NCI-H2196 (cell line): ENCODE measurements at regions not wholly inside any gene's neighbourhood (a gene's known extent, or its start where the extent isn't known, plus 50 kb on each side); places are given as distances from the start of the nearest gene placed in this dataset.

Experiments used
- DNase-seq: peaks from one replicate; lab custom pipeline; 2025; ENCODE audit not compliant: unreplicated experiment; lab: John Stamatoyannopoulos, UW

DNA sequence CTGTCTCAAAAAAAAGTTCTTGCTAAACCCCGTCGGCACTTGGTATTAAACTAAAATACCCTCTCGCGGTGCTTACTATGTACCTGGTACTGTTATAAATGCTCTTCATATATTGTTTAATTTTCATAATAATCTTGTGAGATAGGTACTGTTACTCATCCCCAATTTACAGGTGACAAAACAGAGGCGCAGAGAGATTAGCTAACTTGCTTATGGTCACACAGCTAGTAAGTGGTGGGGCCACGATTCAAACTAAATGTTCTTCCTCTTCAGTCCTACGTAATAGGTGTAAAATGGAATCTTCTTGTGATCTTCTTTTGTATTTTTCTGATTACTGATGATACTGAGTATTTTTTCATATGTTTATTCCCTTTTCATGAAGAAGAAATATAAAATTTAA is 51.3 kb downstream of the TET3 start:
- DNase-seq: no peak

GRCh38 chr2:74036450-74037195 is 51.9 kb downstream of the TET3 start:
- DNase-seq: no peak

DNA sequence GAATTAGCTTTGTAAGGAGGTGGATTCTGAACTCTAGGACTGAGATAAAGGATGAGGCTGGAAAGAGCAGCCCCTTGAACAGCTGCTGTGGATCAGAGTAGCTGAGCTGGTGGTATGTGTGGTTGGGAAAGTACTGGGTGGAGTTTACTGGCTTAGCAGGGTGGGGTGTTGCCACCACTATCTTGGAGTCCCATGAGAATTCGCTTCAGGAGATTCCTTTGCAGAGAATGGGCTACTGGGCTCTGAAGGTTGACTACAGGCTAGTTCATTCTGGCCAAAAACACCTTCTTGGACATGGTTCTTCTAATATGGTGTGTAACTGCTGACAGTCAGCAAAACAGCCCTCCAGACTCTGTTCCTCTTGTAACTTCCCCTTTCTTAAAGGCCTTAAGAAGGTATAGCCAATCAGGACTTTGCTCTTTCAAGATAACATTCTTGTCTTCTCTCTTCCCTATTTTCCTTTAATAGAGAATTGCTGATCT is 52.7 kb downstream of the TET3 start:
- no peak for DNase-seq

- no peak for DNase-seq
Observed at GRCh38 chr2:74039611-74040010, 54.9 kb downstream of the TET3 start.

DNA sequence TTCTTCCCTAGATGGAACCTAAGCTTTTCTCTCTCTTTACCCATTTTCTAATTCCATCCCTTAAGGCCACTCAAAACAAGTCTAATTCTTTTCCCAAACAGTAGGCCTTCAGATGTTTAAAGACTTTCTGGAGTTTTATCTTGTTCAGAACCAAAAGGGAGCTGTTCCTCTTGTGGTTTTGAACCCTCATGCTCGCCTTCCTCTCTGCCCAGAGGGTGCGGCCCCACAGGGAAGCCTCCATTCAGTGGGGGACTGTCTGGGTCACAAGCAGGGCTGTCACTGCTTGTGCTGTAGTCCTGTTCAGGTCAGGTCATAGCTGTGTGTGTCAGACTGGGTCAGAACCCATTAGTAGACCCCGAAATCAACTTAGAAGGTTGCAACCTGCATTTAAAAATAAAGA is 56.5 kb downstream of the TET3 start:
- no peak for DNase-seq

DNA sequence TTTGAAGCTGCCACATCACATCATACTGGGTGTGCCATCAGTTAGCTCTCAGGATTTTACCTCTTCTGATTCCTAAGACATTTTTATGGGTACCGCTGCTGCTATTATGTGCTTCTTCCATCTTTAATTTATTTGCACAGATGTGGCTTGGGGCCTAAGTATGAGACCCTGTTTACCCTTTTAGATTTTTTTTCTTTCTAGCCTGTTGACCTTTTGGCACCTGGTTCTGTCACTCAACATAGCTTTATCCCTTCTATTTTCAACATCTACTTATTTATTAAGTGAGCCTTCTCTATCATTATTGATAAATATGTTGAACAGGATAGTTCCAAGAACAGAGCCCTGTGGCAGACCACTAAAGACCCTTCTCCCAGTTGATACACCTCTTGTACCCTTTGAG is 57.0 kb downstream of the TET3 start:
- DNase-seq: no peak

DNA sequence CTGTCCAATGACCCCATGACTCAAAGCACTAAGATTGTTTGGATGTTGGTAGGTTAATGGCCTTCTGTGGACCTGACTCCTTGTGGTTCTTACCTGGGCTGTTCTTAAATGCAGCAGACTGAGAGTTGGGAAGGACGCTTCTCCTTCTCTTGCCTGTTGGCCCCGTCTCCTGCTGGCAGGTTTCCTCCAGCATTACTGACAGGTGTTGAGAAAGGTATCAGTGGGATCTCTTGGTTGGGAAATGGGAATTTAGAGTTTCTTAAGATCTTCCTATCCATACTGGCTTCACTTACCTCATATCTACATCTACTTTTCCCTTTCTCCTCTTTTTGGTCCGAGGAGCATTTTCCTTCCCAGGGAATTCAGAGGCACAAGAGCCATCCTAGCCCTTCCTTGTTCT is 57.9 kb downstream of the TET3 start:
- no peak for DNase-seq

DNA sequence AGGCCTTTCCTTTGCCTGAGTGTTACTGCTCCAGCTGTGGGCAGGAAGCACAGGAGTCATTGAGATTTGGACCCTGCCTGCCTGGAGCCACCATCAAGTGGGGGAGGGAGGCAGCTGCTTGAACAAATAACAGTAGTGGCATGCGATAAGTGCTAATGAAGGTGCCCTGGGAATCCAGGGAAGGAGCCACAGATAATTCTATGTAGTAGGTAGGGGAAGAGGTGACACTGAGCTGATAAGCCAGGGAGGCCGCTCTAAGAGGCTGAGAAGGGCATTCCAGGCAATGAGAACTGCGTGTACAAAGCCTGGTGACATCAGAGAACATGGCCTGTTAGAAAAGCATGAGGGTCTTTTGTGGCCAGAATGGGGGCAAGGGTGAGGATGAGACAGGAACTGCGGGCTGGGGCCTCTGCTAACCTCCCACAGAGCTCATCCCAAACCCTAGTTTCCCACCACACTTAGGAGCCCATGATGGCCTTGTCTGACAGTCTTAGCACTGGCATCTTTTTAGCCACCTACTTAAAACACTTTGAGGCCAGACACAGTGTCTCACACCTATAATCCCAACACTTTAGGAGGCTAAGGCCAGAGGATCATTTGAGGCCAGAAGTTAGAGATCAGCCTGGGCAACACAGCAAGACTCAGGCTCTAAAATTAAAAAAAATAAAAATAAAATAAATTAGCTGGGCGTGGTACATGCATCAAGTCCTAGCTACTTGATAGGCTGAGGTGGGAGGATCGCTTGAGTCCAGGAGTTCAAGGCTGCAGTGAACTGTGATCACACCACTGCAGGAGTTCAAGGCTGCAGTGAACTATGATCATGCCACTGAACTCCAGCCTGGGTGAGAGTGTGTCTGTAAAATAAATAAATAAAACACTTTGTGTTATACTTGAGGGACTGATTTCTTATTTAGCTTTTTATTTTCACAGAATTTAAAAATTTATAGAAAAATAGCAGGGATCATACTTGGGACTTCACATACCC is 58.9 kb downstream of the TET3 start:
- DNase-seq: no peak

DNA sequence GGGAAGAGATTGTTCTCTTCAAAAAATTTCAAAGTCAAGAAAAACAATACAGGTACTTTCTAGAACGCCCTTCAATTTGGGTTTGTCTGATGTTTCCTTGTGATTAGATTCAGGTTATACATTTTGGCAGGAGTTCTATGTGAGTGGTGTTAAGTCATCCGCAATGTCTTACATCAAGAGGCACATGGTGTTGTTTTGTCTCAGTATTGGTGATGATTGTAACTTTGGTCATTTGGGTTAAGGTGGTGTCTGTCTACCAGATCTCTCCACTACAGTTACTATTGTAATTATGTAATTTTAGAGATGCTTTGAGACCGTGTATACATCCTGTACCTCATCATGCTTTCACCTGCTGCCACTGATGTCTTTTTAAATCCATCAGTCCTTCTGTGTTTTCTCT is 60.3 kb downstream of the TET3 start:
- no peak for DNase-seq

GRCh38 chr2:74045454-74045853 is 60.7 kb downstream of the TET3 start:
- no peak for DNase-seq

DNA sequence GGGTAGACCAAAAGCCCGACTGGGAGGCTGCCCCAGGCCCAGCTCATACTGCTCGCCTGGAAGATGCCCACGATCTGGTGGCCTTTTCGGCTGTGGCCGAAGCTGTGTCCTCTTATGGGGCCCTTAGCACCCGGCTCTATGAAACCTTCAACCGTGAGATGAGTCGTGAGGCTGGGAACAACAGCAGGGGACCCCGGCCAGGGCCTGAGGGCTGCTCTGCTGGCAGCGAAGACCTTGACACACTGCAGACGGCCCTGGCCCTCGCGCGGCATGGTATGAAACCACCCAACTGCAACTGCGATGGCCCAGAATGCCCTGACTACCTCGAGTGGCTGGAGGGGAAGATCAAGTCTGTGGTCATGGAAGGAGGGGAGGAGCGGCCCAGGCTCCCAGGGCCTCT is 61.7 kb downstream of the TET3 start:
- DNase-seq: no peak

DNA sequence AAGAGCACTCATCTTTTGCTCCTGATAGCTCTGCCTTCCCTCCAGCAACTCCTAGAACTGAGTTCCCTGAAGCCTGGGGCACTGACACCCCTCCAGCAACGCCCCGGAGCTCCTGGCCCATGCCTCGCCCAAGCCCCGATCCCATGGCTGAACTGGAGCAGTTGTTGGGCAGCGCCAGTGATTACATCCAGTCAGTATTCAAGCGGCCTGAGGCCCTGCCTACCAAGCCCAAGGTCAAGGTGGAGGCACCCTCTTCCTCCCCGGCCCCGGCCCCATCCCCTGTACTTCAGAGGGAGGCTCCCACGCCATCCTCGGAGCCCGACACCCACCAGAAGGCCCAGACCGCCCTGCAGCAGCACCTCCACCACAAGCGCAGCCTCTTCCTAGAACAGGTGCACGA is 62.4 kb downstream of the TET3 start:
- DNase-seq: no peak

- DNase-seq: no peak
Observed at GRCh38 chr2:74048147-74048546, 63.4 kb downstream of the TET3 start.

DNA sequence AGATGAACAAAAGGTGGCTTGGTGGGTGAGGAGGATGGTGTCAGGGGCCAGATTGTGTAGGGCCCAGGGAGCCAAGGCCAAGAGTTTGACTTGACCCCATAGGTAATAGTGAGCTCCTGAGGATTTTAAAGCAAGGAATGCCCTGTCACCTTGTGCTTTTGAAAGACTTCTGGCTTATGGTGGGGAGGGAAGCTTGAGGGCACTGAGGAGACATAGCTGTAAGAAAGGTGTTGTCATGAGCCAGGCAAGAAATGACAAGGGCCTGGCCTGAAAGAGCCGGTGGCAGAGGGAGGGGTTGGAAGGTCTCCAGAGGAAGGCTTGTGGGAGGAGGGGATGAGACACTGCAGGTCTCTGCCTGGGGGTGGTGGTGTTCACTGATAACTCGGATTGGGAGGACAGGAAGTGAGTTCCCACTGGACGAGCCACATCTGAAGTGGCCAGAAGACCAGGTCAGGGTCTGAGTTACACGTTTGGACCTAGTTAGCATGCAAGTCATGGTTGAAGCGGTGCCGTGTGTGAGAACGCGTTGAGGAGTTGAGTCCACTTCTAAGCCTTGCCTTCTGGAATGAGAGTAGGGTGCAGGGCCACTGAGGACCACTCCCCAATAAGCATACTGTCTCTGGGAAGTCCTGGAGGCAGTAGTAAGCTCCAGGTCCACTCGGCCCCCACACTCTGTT is 64.3 kb downstream of the TET3 start:
- DNase-seq: no peak

DNA sequence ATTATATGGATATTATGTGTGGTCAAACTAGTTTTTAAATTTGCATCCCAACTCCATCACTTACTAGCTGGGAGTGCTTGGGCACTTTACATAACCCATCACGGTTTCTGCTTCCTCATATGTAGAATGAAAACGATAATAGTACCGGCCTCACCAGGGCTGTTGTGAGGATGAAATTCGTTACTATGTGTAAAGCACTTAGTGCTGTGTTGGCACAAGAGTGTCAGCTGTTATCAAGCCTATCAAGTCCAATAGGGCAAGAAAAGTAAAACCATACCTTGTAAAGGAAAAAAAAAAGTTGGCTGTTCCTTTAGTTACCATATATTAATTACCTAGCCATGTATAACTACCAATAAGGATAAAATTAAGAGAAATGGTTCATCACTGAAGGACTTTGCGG is 65.4 kb downstream of the TET3 start:
- DNase-seq: no peak

DNA sequence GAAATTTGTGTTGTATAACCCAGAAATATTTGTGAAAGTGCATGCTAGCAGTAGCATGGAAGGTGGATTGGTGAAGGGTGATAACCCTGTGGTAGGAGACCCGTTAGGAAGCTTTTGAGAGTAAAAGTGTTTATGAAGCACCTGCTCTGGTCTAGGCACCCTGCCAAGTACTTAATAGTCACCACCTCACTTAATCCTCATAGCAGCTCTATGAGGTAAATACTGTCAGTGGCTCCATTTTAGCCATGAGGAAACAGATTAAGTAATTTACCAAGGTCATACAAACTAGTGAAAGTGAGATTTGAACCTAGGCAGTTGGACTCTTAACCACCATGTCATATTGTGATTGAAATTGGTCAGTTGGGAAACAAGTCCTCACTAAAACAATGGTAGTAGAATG is 66.8 kb downstream of the TET3 start:
- DNase-seq: peak; percentile 21

DNA sequence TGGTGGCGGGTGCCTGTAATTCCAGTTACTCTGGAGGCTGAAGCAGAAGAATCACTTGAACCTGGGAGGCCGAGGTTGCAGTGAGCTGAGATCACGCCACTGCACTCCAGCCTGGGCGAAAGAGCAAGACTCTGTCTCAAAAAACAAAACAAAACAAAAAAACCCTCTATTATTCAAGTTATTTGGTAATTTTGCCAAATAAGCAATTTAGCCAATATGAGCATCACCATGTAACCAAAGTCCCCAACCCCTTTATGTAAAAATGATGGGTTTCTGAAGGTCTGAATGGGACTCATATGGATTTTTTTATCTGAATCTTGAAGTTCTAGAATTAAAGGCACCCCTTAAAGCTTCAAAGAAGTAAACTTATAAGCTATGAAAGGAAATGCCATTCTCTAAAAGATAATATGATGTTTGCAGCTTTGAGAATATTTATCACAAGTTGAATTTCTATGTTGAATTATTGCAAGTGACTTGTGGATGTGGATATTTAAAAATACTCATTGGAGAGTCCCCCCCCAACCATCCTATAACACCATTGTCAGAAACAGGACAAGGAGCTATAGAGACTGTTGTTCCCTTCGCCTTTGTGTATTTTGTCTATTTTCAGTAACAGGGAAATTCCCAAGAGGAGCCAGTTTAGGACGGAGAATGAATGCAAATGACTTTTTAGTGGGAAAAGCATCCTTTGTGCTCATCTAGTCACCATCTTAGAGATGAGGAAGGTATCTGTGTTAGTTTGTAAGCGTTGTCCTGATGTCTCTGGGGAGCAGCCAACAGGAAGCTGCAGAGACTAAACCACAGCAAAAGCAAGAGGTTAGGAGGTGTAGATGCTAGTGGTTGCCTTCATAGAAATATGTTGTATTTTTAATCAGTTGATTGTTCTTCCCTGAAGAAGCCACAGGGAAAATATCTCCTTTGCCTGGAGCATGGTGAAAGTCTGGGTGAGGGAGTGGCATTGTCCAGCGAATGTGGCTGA is 68.3 kb downstream of the TET3 start:
- DNase-seq: no peak

- no peak for DNase-seq
Observed at GRCh38 chr2:74053959-74054715, 69.4 kb downstream of the TET3 start.

DNA sequence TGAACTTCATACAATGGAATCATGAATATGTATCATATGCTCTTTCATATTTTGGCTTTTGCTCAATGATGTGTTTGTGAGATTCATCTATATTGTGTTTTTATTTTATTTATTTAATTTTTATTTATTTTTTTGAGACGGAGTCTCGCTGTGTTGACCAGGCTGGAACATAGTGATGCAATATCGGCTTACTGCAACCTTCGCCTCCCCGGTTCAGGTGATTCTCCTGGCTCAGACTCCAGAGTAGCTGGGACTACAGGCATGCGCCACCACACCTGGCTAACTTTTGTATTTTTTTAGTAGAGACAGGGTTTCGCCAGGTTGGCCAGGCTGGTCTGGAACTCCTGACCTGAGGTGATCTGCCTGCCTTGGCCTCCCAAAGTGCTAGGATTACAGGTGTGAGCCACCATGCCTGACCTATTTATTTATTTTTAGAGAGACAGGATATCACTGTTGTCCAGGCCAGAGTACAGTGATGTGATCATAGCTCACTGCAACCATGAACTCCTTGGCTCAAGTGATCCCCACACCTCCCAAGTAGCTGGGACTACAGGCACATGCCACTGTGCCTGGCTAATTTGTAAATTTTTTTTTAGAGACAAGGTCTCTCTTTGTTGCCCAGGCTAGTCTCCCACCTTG is 74.5 kb downstream of the TET3 start:
- no peak for DNase-seq
